PFSK-1 (cell line): ENCODE measurements at regions not wholly inside any gene's neighbourhood (a gene's known extent, or its start where the extent isn't known, plus 50 kb on each side); places are given as distances from the start of the nearest gene placed in this dataset.

Experiments
- FOXP2 ChIP-seq: optimal IDR thresholded peaks from 2 replicates; pipeline ENCODE3; 2011; ENCODE audit warnings: borderline replicate concordance, control low read depth, inconsistent platforms; ENCODE audit not compliant: insufficient read depth; ENCODE audit errors: extremely low read length, extremely low read depth
- POLR2AphosphoS5 ChIP-seq: IDR thresholded peaks from 2 replicates; pipeline ENCODE4 v1.6.1; 2012; ENCODE audit warnings: low read depth, mild to moderate bottlenecking, control low read depth, low read length, moderate library complexity
- REST ChIP-seq, 2 experiments: IDR thresholded peaks; 2 replicates each; pipeline versions ENCODE4 v1.6.1 to v1.8.0; 2011 to 2012; ENCODE audit warnings: low read depth in 2 of 2, low read length in 2 of 2, control low read depth in 1 of 2, inconsistent platforms in 1 of 2, mild to moderate bottlenecking in 1 of 2, moderate library complexity in 1 of 2; ENCODE audit not compliant: insufficient read depth in 1 of 2
- SIN3A ChIP-seq: IDR thresholded peaks from 2 replicates; pipeline ENCODE4 v1.6.1; 2012; ENCODE audit warnings: mild to moderate bottlenecking, low read length, moderate library complexity, borderline replicate concordance; ENCODE audit not compliant: insufficient read depth
- TAF1 ChIP-seq: IDR thresholded peaks from 2 replicates; pipeline ENCODE4 v1.6.1; 2012; ENCODE audit warnings: low read length, control low read depth, borderline replicate concordance; ENCODE audit not compliant: insufficient read depth

GRCh38 chr5:53397141-53397757 is 83.2 kb upstream of the FST start:
- TF ChIP-seq FOXP2 (no peak), POLR2AphosphoS5 (no peak), TAF1 (no peak), REST (IDR thresholded peaks at IDR 0.05; ENCODE audit: insufficient read depth in 1 of 2, low read depth in 2 of 2, low read length in 2 of 2) (no peak), SIN3A (no peak)

GRCh38 chr5:53397845-53398244 is 82.6 kb upstream of the FST start:
- TF ChIP-seq REST (IDR thresholded peaks at IDR 0.05; ENCODE audit: insufficient read depth in 1 of 2, low read depth in 2 of 2, low read length in 2 of 2) (no peak), POLR2AphosphoS5 (no peak), SIN3A (no peak), TAF1 (no peak), FOXP2 (no peak)

GRCh38 chr5:53399926-53400697 is 80.3 kb upstream of the FST start:
- TF ChIP-seq POLR2AphosphoS5: no peak
- TF ChIP-seq FOXP2: no peak

GRCh38 chr5:53403291-53403690 is 77.1 kb upstream of the FST start:
- no peak for TF ChIP-seq SIN3A
- no peak for TF ChIP-seq POLR2AphosphoS5
- TF ChIP-seq FOXP2: no peak
- no peak for TF ChIP-seq TAF1
- no peak for TF ChIP-seq REST (IDR thresholded peaks at IDR 0.05; ENCODE audit: insufficient read depth in 1 of 2, low read depth in 2 of 2, low read length in 2 of 2)

- TF ChIP-seq TAF1 (no peak), REST (IDR thresholded peaks at IDR 0.05; ENCODE audit: insufficient read depth in 1 of 2, low read depth in 2 of 2, low read length in 2 of 2) (no peak), SIN3A (no peak)
These were observed 76.7 kb upstream of the FST start for GRCh38 chr5:53403758-53404157.
